HG02678 (cell line): ENCODE measurements at regions not wholly inside any gene's neighbourhood (a gene's known extent, or its start where the extent isn't known, plus 50 kb on each side); places are given as distances from the start of the nearest gene placed in this dataset.
A peak's percentile ranks its signal among the peaks of the same experiment; 100 is the strongest.

Experiments used
- ATAC-seq: cut with Tn5 transposase; IDR thresholded peaks from one replicate; pipeline ENCODE4 v1.9.1; 2021; ENCODE audit warnings: mild to moderate bottlenecking, moderate library complexity; ENCODE audit not compliant: unreplicated experiment

DNA sequence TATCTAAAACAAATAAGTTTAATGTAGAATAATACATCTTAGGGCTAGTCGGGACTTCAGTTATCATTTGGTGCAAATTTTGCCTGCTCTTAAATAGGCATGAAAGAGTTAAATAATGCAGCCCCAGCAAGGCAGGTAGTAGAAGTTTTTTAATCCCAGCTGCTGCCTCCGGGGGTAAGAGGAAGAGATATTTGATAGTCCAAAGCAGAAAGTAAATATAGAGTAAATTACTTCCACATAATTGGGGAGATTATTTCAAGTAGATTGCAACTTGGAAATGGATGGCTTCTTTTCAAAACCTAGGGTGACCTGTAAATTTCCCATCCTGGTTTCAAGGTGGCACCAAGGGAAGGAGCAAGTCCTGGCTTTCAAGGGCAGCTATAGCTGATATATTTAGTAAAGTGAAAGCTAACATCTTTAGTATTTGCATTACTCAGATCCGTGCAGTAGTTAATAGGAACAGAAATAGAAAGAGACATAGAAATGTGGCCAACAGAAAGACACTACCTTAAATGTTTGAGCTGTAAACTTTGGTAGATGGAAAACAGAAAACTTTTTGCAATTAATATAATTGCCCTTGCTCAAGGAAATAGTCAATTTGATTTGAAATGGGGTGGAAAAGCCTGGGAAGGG lies 109.1 kb downstream of the LMO4 start:
- peak; percentile 89 for ATAC-seq

DNA sequence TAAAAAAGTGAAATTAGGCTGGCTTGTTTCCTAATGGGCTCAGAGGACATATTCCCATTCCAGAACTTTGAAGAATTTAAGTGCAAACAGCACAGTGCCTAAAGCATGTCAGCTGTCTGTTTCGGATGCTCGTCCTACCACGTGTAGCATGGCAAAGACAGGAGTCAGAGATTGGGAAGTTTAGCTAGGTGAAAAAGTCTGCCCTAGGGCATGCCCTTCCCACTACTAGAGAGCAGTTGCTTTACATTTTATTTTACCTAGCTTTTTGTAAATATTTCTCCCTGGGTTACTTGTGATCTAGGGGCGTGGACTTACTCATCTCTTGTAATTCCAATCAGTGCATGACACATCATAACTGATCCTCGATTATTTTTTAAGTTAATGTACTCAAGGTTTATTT lies 111.1 kb downstream of the LMO4 start:
- ATAC-seq, result no peak

DNA sequence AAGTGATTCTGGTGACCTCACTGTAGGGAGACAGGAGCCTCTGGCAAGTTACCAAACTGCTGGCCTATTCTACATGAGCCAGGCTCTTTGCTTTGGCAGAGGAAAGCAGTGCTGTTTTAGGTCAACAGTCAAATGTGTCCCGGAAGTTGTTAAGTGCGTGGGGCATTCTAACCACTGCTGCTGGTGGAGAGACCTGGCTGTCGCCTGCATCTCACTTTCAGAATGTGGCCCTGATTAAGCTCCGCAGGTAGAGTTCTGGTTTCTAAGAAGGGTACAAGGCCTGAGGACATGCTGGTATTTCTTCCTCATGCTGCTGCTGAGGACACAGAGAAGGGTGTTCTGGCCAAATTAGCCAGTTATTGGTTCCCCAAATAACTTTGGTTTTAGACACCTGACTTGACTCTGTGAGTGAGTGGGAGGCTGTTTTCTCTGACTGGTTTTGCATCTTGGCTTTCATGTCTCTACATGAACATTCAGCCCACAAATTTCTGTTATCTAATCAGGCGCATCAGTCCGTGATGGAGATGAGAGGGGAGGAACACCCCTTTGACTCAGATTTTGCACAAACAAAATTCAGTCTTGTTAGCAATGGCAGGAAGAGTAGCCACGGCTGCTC lies 120.8 kb downstream of the LMO4 start:
- peak; percentile 88 for ATAC-seq

DNA sequence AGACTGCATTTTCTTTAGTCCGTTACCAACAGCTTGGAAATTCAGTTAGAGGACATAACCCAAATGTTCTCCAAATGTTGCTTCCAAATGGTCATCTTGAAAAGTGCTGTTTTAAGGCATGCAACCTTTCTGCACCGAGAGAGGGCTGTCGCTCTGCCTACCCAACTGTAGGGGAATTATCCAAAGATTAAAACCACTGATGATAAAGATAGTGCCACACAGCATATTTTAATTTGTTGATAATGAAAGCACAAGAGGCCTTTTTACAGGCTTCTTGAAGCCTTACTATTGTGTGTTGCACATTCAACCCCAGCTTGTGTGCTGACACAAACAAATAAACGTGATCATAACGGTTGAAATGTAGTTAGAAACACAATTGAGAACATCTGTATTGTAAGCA lies 121.5 kb downstream of the LMO4 start:
- ATAC-seq, result no peak

DNA sequence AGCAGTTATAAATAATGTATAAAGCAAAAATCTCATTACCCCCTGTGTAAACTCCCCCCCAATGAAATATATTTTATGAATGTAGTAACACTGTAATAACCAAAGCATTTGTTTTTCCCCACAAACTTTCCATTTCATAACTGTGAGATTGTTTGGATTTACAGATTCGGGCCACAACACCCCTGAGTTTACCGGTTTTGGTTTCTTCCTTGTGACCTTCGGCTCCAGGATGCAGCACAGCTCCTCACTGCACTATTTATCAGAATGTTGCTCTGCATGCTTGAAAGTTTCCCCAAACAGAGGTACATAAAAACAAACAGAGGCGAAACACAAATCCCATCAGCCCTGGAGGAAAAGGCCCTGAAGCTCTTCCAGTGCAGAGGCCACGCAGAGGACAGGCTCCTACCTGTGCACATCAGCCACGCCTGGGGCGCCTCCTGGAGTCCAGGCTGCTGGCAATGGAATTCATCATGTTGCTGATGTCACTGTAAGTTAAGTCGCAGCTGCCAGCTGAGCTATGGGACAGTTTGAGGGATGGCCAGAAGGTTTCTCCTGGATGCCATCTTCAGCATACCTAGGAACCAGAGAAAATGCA lies 122.0 kb downstream of the LMO4 start:
- no peak for ATAC-seq

DNA sequence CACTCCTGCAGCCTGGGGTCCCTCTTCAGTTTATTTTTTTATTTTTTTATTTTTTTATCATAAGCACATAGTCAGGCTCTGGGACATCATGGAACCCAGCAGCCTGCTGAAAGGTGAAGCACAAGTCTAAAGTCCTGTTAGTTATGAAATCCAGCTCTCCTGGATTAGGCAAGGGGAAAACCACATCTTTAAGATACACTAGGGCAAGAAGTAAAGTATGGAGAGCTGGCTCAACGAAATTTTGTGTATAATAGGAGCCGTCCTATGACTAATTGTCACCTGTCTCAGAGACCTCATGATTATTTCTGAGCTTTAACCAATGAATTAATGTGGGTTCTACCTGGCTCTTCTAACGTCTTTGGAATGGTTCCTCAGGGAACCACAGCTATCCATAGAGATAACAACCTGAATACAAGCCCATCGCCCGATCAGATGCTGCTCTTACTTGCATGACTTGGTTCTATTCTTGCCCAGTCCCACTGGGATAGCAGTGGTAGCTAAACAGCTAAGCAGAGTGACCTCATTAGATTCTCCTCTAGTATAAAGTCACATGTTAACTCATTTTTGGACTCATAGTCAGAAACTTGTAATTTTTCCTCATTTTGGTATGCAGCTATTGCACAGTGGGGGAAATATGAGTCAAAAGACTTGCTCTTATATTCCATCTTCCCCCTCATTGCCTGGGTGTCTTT lies 122.7 kb downstream of the LMO4 start:
- ATAC-seq, result no peak

DNA sequence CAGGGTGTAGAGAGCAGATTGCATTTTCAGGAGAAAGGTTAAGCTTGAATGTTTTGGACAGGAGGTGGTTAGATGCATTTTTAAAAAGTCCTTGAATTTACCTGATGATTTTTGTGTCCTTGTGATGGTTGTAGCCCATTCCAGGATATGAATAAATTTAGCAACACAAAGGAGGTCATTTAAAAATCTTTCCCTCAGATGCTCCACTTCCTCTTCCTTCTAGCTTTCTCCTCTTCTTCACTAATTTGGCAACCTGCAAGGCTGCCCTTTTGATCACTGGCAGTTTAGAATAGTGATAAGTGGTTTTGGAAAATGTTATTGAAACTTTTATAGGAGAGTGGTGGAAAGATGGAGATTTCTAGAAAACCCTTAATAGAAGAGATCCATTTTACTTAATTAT lies 124.0 kb downstream of the LMO4 start:
- ATAC-seq, result no peak

DNA sequence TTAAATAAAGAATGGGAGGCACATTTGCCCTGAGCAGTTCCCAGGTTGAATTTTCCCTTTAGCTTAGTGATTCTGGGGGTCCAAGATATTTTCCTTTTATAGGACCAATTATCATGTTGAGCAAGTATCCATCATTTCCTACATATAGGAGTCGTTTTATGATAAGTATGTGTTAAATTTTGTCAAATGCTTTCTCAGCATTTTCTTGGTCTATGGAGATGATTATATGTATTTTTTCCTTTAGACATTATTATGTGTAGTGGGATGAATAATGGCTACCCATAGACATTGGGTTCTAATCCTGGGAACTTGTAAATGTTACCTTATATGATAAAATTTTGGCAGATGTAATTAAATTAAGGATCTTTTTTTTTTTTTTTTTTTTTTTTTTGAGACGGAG lies 128.7 kb downstream of the LMO4 start:
- ATAC-seq, result no peak

DNA sequence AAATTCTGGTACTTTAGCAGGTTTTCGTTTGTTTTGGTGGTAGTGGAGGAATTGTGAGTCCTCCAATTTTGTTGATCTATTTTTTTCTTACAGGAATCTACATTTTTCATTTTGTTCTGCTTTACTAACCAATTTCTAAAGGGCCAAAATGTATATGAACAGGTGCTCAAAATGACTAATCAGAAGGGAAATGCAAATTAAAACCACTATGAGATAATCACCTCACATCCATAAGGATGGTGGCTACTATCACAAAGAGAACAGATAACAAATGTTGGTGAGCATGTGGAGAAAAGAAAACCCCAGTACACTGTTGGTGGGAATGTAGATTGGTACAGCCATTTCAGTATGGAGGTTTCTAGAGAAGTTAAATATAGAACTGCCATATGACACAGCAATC lies 134.2 kb downstream of the LMO4 start:
- no peak for ATAC-seq

DNA sequence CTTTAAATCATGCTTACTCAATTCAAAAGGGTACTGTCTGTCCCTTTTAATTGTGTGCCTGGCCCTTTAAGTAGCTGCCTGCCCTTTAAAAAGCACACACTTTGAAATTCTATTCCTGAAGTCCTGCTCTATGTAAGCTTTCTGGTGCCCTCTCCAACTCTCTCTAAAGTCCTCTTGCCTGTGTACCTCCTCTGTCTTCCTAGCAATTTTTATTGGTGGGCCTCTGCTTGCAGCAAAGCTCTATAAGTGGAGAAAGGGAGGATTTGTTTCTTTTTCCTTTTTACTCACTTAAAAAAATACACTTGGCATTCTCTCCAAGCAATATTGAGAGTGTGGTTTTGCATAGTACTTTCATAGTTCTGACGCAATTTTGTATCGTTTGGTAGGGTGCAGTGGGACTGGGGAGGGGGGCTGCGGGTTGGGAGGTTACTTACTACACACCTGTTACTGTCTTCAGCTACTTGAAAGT lies 135.4 kb downstream of the LMO4 start:
- peak; percentile 58 for ATAC-seq

DNA sequence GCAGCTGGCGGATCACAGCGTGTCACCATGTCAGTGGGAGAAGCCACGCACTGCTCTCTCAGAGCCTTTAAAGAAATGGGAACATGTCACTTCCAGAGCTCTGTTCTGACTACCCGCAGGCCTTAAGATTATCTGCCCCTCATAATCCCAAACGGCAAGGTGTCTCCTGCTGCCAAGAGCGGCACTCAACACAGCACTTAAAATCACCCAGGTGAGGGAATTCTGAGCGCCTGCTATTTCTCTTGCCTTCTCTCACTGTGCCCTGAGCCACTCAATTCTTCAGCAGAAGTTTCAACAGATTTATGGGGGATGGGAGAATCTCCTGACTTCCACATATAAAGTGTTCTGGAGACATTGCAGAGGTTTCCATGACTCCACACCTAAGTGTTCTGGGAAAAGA lies 137.9 kb downstream of the LMO4 start:
- ATAC-seq, result no peak

DNA sequence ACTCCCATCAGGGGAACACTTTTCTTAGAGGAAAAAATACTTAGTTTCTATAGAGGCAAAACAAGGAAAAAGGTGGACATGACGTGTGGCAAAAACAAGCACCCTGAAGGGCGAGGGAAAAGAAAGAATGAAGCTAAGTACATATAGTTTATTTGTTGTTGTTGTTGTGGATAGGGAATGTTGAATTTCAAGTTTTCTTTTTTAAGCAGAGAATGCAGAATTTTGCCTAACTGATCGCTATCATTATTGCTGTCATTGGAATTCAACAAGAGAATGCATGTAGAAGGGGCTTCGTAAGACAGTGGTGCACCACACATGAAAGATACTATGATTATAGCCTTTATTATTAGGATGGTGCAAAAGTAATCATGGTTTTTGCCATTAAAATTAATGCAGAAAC lies 144.0 kb downstream of the LMO4 start:
- ATAC-seq, result no peak

DNA sequence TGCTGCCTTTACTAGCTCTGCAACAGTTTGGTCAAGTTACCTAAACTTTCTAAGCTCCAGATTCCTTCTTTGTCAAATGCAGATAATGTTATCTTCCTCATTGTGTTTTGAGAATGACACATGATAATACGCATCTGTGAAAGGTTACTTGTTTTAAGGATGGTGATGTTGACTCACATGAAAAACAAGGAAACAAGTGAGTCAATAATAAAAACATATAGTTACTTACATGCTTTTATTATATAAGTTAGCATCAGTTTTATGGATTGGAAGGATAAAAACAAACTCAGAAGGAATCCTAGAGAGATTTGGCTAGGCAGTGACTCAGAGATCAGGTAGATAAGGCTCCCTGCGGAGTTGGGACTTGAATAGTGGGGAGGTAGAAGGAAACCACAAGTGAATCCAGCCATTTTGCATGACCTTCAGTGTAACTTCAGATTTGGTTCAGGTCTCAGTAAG lies 144.6 kb downstream of the LMO4 start:
- no peak for ATAC-seq

DNA sequence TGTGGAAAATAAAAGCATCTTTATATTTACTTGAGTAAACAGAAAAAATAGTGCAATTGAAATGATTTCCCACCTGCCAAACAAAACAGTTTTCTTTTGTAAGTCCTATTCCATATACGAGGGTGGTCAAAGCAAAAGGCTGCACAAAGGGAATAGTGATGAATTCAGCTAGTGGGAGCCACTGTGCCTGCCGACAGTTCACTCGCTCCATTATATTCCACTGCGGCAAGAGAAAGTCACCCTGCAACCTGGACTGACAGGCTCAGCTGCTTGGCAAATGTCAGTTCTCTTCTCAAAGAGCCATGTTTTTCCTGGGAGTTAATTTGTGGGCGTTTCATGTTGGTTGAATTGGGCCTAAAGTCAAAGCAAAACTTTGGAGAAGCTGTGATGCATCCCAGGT lies 145.4 kb downstream of the LMO4 start:
- no peak for ATAC-seq

DNA sequence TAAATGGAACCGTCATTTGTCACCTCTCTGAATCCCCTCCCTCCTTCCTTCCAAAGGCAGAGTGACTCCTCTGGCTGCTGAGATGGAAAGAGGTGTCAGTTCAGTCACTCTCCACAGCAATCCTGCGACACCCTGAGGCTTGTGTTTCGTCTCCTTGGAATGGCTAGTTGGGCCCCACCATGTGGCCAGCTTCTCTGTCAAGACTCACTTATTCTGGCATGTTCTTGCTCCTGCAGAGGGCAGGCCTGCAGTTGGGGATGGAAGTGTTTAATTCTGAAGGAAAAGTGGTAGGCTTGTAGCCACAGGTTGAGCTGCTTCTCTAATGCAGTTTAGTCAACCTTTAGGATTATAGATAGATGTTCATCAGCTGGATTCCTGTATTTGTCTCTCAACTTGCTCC lies 149.6 kb downstream of the LMO4 start:
- no peak for ATAC-seq

DNA sequence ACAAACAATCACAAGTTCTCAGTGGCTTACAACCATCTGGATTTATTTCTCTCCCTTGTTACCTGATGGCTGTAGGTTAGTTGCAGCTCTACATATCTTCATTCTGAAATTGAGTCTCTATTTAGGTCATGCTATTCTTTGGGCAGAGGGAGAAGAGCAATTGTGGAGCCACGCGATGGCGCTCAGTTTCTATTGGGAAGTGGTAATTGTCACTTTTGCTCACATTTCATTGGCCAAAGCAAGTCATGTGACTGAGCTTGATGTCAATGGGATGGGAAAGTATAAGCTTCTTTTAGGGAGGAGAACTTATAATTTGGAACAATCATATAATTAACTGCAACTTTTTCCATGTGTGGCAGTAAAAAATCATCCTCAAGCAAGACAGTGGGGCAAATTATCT lies 166.5 kb downstream of the LMO4 start:
- ATAC-seq, result no peak

DNA sequence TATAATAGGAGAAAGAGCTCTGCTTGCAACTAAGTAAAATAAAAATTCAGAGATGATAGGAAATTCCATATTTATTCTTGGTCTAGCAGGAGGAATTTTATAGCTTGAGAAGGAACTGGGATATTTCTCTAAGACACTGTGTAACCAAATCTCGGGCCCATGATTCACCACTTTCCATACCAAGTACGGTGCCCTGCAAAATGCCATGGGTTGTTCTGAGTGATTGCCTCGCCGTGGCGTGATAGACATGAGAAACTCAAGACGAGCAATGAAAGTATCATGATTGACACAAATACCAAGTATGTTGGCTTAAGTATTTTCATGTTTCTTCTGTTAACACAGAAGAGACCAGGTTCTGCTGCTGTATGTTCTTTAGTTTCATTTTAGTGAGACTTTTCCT lies 167.2 kb downstream of the LMO4 start:
- ATAC-seq, result no peak

DNA sequence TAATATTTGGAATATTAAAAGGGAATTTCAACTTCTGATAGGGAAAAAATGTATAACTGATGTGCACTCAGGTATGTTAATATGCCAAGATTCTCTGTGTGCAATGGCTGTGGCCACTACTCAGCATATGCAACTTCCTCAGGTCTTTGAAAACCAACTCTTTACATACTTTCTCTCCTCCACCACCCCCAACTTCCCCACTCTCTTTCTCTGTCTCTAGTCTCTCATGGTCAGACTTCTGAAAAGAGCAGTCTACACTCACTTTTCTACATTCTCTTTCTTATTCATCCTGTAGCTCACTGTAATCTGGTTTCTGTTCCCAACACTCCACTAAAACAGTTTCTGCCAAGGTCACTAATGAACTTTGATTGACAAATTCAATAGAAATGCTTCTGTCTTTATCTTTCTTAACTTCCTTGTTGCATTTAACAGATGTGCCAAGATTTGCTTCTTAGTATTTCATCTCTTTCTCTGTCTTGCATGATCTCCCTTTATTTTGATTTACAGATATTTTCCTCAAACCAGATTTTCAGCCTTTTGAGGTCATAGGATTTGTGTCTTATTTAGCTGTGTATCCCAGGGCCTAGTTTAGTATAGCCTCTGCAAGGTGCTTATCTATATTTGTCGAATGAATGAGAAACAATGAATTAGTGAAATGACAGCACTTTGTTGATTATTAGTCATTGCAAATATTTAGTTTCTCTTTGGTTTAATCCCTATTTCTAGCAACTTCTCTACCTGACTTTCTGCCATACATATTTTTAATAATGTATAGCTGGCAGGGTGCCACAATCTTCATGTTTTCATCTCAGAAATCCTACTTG lies 168.9 kb downstream of the LMO4 start:
- peak; percentile 42 for ATAC-seq

DNA sequence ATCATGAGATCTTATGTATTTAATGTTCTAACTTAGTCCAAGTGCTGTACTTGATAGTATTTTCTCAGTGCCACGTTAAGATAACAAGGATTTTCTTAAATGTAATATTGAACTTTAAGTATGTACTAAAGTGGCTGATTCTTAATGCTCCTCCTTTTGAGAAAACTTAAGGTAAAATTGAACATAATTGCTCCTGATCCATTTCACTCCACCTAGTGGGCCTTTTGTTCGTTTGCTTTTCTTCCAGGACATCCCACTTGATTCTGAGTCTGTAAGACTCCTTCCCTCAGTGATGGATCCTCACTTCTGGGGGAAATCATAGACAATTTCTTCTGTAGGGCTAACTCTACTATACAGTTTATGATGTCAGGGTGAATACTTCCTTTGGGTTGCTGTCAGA lies 173.1 kb downstream of the LMO4 start:
- ATAC-seq, result no peak

DNA sequence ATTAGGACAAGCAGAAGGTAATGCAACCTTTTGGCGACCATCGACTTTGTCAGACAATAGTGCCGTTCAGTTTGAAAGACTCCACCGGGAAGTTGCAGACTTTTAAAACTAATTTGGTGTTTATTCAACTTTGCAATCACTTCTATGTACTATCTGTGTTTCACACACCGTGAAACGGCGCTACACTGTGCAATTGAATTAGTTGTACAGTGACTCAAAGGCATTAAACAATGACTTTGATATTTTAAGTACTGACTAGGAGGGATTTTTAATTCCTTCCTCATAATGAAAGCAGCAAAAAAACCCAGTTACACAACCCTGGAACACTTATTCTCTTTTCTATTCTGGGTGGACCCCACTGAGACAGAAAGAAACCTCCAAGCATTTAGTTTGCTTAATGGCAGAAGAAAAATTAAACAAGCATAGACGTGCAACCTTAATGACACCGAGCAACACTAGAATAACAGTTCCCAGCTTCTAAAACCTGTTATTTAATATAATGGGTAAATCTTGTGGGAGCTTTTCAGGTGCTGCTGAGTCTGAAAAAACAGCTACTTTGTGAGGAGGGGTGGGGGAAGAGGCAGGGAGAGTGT lies 176.8 kb downstream of the LMO4 start:
- ATAC-seq, result no peak

DNA sequence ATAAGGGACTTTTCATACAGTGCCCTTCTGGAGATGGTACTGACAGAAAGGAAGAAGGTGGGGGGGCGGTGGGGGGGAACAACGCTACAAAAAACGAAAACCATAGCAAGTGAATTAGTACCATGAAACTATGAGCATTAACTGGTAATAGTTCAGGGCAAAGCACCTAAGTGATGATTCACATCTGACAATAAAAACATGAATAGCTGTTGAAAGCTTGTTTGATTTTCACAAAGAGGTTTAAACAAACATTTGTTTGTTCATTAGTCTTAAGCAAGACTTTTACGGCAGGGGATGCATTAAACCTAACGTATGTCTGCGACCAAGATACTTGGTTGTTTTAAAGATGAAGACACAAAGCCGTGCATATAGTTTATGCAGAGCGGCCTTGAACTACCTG lies 177.5 kb downstream of the LMO4 start:
- ATAC-seq, result no peak
